ELR (cell line): ENCODE measurements at regions not wholly inside any gene's neighbourhood (a gene's known extent, or its start where the extent isn't known, plus 50 kb on each side); places are given as distances from the start of the nearest gene placed in this dataset.
"Not testable (repeated sequence)": the region's sequence is repeated elsewhere in the genome, so short reads cannot be mapped to it uniquely, and the experiment has no call there.

Experiments used
- DNase-seq: peaks from one replicate; pipeline ENCODE4 v3.0.0-alpha.2; 2015; ENCODE audit warnings: low read depth

DNA sequence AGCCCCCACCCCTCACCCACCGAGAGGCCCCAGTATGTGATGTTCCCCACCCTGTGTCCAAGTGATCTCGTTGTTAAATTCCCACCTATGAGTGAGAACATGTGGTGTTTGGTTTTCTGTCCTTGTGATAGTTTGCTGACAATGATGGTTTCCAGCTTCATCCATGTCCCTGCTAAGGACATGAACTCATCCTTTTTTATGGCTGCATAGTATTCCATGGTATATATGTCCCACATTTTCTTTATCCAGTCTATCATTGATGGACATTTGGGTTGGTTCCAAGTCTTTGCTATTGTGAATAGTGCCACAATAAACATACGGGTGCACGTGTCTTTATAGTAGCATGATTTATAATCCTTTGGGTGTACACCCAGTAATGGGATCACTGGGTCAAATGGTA, 79.2 kb downstream of the PXDC1 start:
- not testable (repeated sequence) for DNase-seq

- DNase-seq: no peak
Observed at GRCh38 chr6:3671382-3671781, 80.1 kb downstream of the PXDC1 start.

- no peak for DNase-seq
Observed at GRCh38 chr6:3670356-3670755, 81.2 kb downstream of the PXDC1 start.

- DNase-seq: no peak
Observed at GRCh38 chr6:3669916-3670315, 81.6 kb downstream of the PXDC1 start.

DNA sequence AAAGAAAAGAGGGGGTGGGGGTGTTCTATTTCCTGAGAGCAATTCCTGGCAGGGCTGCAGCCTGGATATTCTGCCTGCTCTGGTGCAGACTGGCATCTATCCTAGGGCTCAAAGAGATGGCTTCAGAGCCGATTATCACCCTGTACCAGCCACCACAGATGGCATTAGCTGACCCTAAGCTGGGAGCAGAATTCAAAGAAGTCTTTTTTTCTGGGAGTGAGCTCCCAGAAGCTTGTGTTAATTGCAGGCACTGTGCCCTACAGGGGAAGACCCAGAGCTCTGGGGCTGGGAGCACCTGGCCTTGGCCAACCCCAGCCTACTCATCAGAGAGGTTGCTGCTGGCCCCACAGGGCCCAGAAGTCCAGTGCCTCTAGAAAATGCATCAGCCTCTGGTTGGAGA, 85.9 kb downstream of the PXDC1 start:
- DNase-seq: no peak

DNA sequence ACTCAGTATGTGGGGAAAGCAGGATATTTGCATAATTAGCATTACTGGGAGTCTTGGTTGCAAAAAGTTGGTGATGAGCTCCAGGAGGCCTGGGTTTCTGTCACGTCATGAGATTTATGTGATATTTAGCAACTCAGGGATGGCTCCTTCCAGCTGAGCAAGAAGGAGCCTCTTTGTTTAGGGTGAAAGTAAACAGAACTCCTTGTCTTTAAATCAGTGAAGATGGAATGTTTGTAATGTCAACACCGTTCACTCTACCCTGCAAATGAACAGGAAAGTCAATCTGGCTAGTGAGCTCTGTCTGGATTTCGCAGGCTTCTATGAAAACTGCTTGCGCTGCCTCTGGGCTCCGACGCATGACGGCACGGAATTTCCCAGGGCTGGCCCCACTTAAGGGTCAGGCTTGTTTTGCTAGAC, 86.9 kb downstream of the PXDC1 start:
- no peak for DNase-seq

DNA sequence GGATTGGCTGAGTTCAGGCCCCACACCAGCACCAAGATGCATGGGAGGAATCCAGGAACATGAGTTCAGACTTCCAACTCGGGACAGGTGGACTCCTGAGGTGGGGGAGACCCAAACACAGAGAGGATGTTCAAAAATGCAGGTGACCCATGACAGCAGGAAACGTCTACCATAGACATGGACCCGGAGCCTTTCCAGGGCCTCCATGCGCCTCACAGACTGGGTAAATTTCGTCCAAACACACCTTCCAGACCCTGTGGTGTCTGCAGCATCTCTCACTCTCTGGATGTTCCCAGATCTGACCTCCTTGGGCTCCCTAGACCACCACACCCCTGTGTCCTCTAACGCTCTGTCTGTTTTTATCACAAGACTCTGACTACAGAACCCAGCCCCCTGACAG, 87.7 kb downstream of the PXDC1 start:
- DNase-seq: no peak

- no peak for DNase-seq
Observed at GRCh38 chr6:3663081-3663480, 88.4 kb downstream of the PXDC1 start.

DNA sequence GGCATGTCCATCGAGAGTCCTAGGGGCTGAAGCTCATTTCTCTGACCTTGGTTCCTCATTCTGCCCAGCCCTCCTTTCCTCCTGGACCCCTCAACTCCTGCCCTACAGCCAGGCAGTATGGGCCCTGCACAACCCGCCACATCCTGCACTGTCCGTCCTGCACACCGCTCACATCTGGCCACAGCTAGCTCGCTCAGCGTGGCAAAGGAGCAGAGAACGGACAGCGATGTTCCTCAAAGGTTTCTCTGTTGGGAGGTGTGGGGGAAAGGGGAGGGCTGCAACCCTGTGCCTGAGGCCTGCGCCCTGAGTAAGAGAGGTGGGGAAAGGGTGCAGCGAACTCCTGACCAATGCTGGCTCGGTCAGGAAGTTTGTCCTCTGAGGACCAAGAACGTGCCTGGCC, 90.1 kb downstream of the PXDC1 start:
- no peak for DNase-seq

GRCh38 chr6:3660473-3660872, 91.0 kb downstream of the PXDC1 start:
- DNase-seq: no peak

GRCh38 chr6:3659748-3660147, 91.8 kb downstream of the PXDC1 start:
- DNase-seq: no peak

DNA sequence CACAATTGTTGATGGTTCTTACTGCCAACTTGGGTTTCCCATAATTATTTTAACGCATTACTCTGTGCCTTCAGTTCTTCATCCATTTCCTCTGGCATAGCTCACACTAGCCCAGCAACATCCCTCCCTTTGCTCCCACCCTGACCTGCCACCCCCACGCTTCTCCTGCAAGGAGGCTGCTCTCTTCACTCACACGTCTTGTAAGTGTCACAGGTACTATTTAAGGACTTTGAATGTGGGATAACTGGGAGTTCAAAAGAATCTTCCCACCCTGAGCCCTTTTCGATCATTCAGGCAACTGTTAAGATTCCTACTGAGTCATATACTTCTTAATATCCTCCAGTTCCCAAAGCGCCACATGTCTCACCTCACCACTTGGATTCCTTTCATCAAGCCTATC, 95.4 kb downstream of the PXDC1 start:
- no peak for DNase-seq

DNA sequence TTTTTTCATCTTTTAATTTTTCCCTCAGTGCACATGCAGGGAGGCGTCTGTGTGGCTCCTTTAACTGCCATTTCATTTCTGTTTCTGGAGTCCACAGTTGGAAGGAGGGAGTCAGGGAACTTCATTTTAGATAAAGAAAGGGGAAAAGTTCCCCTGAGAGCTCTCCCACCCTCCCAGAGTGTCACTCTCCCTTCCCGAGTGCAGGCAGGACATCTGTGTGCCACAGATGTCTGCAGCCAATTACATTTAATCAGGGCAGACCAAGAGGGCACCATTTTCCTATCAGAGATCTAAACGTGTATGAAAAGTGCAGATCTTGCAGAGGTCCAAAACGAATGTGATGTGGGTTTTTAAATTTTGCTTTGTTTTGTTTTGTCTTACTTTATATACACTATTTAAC, 96.6 kb downstream of the PXDC1 start:
- DNase-seq: no peak

DNA sequence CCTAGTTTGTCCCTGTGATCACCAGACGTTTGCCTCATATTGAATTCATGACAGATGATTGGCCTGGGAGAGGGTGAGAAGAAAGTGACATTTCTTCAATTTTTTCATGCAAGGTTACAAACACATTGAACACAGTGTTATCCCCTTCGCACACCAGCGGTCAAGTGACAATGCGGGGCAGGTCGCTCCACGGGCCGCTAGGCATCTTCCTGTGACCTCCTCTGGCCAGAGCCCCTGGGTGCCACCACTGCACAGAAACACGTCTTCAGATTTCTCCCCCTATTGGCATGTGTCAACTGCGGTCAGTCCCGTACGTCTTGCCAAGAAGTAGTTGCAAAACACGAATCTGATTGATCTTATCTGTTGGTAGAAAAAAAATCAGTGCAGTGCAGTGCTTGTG, 97.1 kb downstream of the PXDC1 start:
- no peak for DNase-seq

- DNase-seq: no peak
Observed at GRCh38 chr6:3653528-3654070, 97.9 kb downstream of the PXDC1 start.

DNA sequence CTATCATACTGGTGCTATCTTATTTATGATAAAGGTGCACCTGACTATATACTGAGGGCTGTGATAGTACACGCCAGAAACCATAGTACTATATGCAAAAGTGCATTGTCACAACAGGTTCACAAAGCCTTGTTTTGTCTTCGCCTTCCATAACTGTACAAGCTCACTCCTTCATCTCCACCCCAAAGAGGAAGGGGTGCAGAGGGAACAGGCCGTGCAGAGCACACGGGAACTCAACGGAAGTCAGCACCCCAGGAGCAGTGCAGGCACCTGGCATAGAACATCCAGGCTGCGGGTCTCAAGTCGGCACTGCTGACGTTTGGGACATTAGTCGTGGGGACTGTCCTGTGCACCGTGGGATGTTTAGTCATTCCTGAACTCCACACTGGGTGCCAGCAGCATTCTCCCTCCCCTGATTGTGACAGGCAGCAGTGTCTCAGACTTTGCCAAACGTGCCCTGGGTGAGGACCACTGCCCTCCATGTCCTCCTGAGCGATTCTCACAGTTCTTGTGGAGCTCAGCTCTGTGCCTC, 99.7 kb downstream of the PXDC1 start:
- DNase-seq: no peak

DNA sequence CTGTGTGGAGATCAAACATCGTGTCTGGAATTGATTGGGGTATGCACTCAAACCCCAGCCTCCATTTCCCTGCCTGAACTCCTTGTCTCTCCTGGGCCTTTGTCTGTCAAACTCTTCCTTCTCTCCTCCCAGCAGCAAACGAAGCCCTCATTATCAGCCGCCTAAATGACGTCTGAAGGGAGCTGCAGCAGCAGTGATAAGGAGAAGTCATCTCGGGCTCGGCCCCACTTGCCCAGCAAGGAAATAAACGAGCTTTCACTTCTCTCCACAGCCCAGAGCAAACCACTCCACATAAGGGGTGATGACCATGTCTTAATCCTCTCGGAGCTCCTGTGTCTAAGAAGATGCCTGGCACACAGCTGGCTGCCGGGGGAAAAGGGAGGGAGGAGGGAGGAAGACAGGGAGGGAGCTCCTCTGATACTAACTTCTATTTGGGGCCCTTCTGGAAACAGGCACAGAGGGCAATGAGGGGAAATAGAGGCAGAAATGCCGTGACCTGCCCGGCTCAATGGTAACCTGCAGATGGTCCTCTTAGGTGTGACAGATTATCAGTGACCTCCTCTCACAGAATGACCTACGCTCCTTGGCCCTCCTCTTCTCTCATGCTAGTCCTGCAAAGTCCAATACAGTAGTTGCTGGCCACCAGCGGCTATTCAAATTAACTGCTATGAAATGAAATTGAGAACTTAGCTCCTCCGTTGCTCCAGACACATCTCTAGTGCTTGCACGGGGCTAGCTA, 100.4 kb downstream of the PXDC1 start:
- DNase-seq: no peak

DNA sequence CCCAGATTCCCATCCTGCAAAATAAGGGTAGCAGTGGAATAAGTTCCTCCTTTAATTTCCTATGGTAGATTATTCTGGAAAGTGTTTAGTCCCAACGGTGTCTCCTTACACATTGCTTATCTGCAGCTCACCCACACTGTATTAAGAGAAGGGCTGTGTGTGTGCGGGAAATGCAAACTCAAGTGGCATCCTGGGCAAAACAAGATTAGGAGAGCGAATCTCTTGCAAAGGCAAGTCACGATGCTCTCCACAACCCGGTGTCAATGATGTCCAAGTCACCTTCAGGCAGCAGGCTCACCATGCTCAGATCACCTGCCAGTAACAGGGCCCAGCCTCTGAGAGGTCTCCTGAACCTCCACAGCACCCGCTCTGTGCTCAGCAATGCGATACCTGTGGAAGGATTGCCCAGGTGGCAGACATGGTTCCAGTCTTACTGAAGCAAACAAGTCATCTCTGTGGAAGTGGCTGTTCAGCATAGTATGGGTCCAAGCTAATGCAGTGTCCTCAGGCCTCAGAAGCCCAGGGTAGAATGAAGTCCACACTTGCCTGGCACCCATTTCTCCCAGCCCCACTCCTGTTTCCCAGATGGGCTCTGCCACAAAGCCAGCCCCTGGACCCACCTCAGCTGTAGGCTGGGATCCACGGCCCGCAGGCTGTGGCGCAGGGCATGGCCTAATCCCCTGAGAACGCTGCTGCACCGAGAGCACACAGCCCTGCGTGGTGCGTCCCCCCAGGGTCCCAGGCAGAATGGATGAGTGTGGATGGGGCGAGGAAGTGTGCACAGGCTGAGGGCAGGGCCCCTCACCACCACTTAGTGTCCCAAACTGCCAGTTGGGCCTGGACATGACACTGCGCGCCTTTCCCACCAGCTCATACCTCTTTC, 101.2 kb downstream of the PXDC1 start:
- no peak for DNase-seq

DNA sequence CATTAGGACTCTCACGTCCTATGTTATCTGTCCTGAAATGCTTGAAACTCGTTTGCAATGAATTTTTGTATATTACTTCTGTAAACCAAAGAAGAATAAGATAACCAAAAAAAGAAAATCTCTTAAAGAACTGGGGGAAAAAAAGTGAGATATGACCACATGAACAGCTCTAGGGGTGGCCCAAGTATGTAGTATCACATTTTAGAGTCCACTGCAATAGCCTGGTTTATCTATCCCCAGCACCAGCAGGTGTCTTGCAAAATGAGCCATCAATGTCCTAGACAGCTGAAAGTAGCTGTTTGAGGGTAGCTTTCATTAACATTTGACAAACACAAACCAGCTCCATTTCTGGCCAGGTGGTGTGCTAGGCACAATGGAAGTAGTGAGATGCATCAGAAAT, 102.8 kb downstream of the PXDC1 start:
- no peak for DNase-seq

DNA sequence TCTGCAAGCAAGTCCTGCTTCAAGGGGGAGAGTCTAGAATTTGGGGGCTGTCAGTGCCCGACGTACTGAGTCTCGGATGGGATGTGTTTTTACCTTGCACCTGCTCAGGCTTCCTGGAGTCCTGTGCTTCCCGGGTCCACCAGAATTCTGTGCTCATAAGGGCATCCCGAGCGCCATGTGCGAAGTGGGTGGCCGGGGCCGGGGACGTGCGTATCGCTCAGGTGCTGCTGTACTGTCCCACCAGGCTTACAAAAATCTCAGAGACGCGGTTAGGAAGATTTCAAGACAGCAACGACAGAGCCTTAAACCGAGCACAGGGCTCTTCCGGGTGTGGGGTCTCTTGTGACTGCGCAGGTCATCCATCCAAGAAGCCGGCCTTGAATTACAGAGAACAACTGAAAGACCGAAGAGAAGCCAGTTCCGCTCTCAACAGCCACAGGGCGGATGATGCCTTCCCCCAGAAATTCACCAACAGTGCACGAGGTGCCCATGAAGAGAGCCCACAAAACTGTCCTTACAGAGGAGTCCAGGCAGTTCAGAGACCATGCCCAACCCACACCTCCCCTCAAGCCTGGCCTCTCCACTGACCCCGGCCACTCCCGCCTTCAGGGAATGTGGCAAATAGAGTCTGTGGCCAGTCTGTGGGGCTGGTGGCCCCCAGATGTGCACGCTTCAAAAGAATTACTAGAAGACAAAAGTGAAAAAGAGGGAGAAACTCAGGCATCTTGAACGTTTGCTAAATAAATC, 104.7 kb downstream of the PXDC1 start:
- DNase-seq: no peak

DNA sequence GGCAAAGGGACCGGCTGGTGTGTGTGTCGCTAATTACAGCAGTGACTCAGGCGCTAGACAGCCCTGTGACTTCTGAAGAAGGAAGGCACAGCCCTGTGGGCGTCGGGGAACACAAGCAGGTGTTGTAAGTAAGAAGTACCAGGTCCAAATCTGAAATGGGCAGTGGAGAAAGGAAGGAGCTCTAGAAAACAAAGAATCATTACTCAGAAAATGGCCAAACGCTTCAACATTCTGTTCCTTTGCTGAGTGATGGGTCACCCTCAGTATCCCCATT, 106.8 kb downstream of the PXDC1 start:
- DNase-seq: no peak

DNA sequence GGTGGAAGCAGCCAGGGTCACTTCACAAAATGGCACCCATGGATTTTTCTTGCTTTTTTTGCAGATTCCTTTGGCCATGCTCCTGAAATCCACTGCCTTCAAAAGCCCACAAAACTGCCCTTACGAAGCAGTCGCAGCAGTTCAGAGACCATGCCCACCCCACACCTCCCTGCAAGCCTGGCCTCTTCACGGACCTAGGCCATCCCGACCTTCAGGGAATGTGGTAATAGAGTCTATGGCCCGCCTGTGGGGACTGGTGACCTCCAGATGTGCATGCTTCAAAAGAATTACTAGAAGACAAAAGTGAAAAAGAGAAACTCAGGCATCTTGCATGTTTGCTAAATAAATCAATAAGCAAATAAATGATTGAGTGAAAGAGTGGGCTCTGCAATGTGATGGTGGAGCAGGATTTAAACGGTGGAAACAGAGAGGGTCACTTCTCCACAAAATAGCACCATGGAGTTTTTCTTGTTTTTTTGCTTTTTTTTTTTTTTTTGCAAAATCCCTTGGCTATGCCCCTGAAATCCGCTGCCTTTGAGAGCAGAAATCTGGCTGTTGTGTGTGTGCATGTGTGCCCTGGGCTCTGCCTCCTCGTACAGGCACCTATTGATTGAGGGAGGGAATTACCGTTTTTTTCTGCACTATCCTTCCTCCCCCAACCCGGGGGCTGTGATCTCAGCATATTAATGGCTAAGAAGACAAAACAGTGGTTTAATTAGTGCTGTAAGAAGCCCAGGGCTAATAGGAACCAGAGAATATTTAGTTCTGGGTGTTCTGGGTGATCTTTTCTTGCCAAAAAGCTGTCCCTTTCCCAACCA, 107.4 kb downstream of the PXDC1 start:
- DNase-seq: no peak
